GM21360 (cell line): ENCODE measurements at regions not wholly inside any gene's neighbourhood (a gene's known extent, or its start where the extent isn't known, plus 50 kb on each side); places are given as distances from the start of the nearest gene placed in this dataset.
"Not testable (repeated sequence)": the region's sequence is repeated elsewhere in the genome, so short reads cannot be mapped to it uniquely, and the experiment has no call there.

Experiments
- ATAC-seq: cut with Tn5 transposase; IDR thresholded peaks from one replicate; pipeline ENCODE4 v1.9.1; 2021; ENCODE audit warnings: mild to moderate bottlenecking, moderate library complexity; ENCODE audit not compliant: unreplicated experiment

DNA sequence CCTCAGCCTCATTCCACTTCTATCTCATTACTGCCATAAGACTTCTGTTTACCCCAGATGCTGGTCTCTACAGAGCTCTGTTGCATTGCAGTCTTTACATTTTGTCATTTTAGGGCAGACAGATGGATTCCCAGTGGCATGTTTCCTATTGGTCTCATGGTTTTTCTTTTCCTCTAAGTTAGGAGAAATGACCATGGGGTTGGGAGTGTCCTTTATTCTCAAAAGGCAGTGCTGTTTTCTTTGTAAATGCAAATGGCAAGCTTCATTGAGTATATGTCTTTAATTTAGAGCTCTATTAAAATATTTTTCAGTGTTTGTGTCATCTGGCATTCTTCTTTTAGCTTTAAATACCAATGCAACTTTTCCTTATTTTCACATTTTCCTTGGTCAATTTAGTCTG is 57.0 kb downstream of the MSTN start:
- no peak for ATAC-seq

DNA sequence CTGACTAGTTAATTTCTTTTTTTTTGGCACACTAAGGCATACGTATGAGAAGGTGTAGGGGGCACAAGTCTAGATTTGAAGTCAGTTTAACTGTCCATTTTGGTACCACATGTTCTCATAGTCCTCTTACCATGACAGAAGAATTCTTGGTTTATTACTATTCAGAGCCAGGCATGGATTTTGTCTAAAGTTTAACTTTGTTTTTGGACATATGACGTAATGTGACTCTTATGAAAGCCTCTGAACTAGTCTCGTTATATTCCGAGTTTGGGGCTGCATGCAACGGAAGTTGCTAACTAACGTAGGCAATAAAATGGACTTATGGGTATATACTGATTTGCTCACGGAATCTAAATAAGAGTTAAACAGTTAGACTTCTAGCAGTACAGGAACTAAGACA is 62.9 kb downstream of the MSTN start:
- no peak for ATAC-seq

DNA sequence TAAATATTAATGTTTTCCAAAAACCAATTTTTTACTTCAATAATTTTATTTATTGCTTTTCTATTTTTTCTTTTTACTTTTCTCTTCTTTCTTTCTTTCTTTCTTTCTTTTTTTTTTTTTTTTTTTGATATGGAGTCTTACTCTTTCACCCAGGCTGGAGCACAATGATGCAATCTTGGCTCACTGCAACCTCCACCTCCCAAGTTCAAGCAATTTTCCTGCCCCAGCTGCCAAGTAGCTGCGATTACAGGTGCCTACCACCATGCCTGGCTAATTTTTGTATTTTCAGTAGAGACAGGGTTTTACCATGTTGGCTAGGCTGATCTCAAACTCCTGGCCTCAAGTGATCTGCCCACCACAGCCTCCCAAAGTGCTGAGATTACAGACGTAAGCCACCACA is 63.9 kb downstream of the MSTN start:
- ATAC-seq = not testable (repeated sequence)

DNA sequence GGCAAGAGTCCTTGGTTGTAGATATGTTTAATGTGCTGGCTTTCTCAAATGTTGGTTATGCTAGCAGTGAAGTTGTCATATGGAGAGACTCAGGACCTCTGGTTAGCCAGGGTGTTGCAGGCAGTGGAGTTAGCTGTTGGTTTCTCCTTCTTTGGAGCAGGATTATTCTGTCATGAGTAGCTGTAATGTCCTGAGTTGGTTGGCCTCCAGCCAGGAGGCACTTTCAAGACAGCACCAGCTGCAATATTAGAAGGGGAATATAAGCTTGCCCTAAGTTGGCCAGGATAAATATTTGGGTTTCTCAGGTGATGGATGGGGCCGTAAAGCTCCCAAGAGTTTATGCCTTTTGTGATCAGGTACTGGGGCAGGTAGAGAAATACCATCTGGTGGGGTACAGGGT is 65.5 kb downstream of the MSTN start:
- no peak for ATAC-seq

DNA sequence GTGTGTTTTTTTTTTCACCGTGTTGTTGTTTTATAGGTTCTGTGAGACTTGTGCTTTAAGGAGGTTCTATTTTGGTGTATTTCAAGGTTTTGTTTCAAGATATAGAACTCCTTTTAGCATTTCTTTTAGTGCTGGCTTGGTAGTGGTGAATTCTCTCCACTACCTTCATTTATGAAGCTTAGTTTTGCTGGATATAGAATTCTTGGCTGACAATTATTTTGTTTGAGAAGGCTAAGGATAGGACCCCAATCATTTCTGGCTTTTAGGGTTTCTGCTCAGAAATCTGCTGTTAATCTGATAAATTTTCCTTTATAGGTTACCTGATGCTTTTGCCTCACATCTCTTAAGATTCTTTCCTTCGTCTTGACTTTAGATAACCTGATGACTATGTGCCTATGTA is 66.8 kb downstream of the MSTN start:
- no peak for ATAC-seq

DNA sequence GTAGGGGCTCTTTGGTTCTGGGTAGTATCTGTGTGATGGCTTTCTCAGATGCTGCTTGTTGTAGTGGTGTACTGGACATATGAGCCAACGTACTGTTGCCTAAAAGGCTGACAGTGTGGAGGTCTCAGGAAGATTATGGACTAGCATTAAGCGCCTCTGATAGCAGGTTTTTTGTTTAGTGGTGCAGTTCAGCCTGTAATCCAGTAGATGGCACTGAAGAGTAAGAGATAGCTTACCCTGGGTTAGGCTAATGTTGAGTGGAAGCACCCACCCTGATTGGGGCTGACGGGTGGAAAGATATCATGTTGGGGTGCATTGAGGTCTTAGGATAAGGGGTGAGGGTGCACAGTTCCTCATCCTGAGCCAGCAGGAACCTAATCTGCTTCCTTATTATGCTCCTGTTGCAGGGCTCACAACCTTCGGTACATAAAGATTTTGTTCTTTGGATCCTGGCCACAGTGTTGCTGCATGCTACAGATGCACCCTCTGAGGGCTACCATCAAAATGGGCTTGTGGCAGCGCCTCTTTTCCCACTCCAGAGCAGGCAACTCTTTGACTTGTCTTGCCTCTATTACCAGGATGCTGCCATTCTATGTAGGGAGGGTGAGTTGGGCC is 79.6 kb downstream of the MSTN start:
- no peak for ATAC-seq

DNA sequence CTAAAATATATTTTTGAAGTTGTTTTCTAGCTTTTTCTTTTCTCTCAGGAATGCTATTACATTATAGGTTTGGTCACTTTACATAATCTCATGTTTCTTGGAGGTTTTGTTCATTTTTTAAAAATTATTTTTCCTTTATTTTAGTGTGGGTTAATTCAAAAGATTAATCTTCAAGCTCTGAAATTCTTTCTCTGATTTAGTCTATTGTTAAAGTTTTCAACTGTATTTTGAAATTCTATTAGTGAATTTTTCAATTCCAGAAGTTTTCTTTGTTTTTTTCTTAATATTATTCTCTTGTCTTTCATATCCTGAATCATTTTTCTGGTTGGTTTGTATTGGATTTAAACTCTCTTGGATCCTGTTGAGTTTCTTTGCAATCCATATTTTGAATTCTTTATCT is 80.4 kb downstream of the MSTN start:
- ATAC-seq = no peak

DNA sequence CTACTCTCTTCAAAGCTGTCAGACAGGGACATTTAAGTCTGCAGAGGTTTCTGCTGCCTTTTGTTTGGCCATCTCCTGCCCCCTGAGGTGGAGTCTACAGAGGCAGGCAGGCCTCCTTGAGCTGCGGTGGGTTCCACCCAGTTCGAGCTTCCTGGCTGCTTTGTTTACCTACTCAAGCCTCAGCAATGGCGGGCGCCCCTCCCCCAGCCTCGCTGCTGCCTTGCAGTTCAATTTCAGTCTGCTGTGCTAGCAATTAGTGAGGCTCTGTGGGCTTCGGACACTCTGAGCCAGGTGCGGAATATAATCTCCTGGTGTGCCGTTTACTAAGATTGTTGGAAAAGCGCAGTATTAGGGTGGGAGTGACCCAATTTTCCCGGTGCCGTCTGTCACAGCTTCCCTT is 86.0 kb downstream of the MSTN start:
- not testable (repeated sequence) for ATAC-seq

DNA sequence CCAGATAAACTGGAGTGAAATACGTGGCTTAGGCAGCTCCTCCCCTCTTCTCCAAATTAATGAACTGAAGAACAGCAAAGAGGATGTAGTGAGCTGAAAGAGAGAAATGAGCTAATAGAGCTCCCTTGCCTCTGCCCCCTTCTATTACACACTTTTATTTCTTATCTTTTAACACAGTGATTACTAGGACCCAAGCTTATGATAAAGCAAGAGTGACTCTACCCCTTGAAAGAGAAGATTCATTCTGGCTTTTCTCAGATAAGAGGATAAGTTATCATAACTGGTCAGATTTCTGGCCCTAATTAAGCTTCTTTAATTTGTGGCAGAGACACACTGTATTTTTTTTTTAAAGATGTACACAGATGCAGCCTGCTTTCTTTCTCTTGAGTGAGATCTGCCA is 102.2 kb downstream of the MSTN start:
- ATAC-seq = no peak

DNA sequence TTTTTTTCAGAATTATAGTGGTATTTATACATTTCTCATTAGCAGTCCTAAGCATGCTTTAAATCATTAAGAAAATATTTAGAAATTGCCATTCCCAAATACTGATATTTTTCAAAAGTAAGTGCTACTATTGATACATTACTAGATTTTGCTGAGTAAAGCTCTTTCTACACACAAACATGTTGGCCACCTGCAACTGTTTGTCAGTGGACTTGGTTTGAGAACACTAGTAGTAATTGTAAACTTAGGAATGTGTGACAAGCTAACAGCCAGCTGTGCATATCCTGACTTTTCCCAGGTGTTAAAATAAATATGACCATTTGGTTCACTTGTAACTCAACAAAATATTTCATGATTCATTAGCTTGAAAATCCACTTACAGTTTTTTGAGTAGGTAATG is 103.1 kb downstream of the MSTN start:
- no peak for ATAC-seq

DNA sequence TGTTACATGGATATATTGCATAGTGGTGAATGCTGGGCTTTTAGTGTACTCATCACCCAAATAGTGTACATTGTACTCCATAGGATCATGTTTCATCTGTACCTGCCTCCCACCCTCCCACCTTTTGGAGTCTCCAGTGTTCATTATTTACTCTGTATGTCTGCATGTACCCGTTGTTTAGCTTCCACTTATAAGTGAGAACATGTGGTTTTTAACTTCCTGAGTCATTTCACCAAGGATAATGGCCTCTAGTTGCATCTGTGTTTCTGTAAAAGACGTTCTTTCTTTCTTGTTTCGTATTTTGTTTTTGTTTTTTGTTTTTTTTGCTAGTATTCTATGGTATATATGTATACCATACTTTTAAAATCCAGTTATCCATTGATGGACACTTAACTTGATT is 107.5 kb downstream of the MSTN start:
- ATAC-seq = peak; percentile 35

DNA sequence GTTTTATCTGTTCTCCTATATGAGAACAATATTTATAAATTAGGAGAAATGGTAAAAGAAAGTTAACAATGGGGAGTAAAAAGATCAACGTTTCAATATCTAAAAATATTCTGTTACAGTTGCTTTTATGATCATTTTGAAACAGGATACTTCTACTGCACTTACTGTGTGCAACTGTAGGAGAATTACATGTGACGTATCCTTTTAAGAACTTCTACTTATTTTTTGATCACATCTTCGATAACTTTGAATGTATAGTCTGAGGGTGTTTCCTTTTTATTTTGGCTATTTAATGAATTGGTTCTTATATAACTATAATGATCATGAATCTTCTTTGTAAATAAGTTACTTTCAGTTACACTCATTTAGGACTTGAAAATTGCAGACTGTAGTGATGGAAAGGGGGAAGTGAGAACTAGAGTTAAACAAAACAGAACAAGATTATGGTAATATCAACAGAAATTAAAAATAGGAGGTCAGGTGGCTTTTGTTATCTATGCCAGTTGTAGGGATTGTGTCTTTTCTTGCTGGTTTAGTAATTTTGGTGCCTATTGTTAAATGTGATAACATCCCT is 109.9 kb downstream of the MSTN start:
- ATAC-seq = peak; percentile 85

DNA sequence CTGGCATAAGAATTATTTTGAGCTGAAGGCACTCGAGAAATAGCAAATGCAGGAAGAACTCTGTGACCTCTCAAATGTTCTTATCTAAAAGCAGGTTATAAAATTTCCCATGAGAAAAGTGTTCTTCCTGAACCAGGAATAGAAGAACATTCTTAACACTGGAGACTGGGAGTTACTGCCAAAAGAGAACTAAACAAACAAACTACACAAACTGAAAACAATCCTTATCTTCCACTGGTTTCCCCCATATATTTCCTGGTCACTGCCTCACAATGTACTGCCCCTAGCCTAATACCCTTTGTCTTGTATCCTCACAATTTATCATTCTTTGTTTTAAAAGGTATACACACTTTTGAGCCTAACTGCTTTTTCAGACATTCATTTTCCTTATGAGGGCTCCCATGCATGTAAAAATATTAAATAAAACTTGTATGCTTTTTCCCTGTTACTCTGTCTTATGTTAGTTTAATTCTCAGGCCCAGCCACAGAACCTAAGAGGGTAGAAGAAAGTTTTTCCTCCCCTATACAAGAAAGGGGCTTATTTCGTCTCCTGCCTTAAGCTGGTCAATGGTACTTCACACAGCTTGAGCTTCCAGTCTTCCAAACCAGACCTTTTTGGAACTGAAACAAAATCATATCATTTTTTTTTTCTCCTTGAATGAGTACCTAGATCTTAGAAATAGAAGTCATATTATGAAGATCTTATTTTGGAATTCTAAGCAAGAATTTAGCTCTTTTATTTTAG is 110.6 kb downstream of the MSTN start:
- peak; percentile 43 for ATAC-seq

DNA sequence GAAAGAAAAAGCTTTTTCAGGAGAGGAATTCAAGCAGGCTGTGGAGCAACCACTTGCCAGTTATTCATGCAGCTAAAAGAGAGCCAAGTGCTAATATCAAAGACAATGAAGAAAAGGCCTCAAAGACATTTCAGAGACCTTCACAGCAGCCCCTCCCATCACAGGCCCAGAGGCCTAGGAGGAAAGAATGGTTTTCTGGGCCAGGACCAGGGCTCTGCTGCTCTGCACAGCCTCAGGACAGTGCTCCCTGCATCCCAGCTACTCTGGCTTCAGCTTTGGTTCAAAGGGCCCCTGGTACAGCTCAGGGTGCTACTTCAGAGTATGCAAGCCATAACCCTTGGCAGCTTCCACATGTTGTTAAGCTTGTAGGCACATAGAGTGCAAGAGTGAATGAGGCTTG is 119.5 kb downstream of the MSTN start:
- no peak for ATAC-seq

DNA sequence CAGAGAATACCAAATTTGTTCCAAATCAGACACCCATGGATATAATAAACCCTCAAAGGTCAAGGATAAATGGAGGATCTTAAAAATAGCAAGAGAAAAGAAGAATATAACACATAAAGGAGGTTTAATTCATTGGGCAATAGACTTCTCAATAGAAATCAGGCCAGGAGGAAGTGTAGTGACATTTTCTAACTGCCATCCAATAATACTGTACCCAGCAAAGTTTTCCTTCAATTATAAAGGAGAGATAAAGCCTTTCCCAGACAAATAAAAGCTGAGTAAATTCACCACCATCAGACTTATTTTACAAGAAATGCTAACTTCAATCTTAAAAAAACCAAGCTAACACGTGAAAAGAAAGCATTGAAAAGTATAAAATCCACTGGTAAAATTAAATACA is 121.6 kb downstream of the MSTN start:
- ATAC-seq = no peak

DNA sequence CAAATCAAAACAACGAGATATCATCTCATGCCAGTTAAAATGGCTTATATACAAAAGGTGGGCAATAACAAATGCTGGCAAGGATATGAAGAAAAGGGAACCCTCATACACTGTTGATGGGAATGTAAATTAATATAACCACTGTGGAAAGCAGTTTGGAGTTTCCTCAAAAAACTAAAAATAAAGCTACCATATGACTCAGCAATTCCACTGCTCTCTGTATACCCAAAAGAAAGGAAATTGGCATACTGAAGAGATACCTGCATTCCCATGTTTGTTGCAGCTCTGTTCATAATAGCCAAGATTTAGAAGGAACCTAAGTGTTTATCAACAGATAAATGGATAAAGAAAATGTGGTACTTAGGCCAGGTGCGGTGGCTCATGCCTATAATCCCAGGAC is 124.8 kb downstream of the MSTN start:
- no peak for ATAC-seq

DNA sequence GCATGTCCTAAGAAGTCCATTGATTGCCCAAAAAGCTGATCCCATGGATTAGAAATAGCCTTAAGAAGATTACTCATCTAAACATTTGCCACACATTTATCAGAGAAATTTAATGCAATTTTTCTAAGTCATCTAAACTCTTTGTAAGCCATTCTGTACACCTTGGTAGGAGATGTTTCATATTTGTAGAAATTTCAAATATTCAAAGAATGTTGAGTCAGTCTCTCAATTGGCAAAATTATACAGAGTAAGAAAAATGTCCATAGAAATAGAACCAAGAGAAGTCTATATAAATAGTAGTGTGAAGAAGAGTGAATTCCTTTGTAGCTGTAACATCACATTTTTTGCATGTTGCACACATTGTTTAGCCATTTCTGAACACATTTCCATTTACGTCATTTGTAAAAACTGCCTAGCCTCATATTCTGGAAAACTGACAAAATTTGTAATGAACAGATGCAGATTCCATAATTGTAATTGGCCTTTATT is 128.6 kb downstream of the MSTN start:
- no peak for ATAC-seq

DNA sequence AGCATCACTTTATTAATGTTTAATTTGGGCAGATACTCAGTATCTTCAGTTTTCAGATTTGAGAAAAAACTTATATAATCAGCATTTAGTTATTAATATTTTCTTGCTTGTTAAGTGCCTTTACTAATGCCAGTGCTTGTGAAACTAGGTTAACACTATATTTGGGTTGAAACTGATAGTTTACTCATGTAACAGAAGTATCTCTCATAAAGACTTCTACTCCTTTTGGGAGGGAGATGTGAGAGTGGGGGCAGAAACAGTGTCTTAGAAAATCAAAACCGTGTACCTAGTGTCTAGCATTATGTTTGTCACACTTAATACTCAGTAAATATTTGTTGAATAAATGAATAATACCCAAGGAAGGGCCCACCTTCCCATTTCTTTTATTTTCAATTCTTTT is 129.5 kb downstream of the MSTN start:
- ATAC-seq = peak; percentile 98

DNA sequence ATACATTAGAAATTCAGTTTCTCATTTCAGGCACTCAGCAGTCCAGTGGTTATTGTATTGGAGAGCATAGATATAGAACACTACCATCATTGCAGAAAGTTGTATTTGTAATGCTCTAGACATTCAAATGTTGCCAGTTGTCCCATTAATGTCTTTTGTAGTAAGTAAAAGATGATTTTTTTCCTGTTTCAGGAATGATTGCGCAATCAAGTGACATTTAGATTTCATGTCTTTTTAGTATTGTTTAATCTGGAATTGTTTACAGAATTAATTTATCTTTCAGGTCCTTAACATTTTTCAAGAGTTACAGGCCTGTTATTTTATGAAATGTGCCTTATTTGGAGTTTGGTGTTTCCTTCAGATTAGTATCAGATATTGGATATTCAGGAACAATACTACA is 134.7 kb downstream of the MSTN start:
- ATAC-seq = no peak
